HepG2 (cell line): ENCODE measurements at regions not wholly inside any gene's neighbourhood (a gene's known extent, or its start where the extent isn't known, plus 50 kb on each side); places are given as distances from the start of the nearest gene placed in this dataset.

Experiments
- ATAC-seq: fragments of 200-7000 bp; cut with Tn5 transposase; 3 replicates; pipeline ENCODE4 v1.9.1; 2020; ENCODE audit warnings: mild to moderate bottlenecking, moderate library complexity
- BruUV-seq: library from RNA; stranded (reverse); fragments of 400-500 nt; replicated peaks from 2 replicates; lab custom pipeline; 2021; lab: Mats Ljungman, UMichigan
- CTCF ChIA-PET: fragments of 300-600 bp; formaldehyde crosslinking; extraction: SDS; loops from one replicate; lab custom pipeline; 2021; ENCODE audit warnings: low total read pairs, inconsistent platforms, low intra/inter-chr PET ratio; lab: Yijun Ruan, JAX
- POLR2A ChIA-PET: fragments of 350-600 bp; sonication (Branson Sonifier 250); formaldehyde crosslinking; loops from one replicate; lab custom pipeline; 2020; ENCODE audit warnings: antibody characterized with exemption, inconsistent platforms; lab: Yijun Ruan, JAX
- DNase-seq: peaks from one replicate; pipeline ENCODE4 v3.0.0-alpha.2; 2015; ENCODE audit warnings: low spot score
- FAIRE-seq: peaks from 3 replicates; lab custom pipeline; 2011; peaks lifted over from hg19 to GRCh38; lab: Jason Lieb, UNC
- H2AFZ ChIP-seq: one replicate; pipeline ENCODE4 v1.6.1; 2011; ENCODE audit warnings: low read length, inconsistent platforms
- H3K27ac ChIP-seq: fragments of 300-600 bp; 3 replicates; pipeline ENCODE4 v1.8.0; 2011; ENCODE audit warnings: mixed run types, mild to moderate bottlenecking, mixed read lengths, low read length, inconsistent platforms; ENCODE audit not compliant: insufficient read depth; ENCODE audit errors: extremely low read length
- H3K27me3 ChIP-seq, 2 experiments: fragments of 200-600 bp in 1 of 2; 2 replicates in 1 of 2; 3 replicates in 1 of 2; pipeline versions ENCODE4 v1.6.0 to v1.8.0; 2011; ENCODE audit warnings: low read length in 2 of 2, mild to moderate bottlenecking in 2 of 2, moderate library complexity in 2 of 2, inconsistent platforms in 1 of 2; ENCODE audit not compliant: insufficient read depth in 2 of 2, control insufficient read depth in 1 of 2
- H3K36me3 ChIP-seq, 2 experiments: fragments of 200-600 bp in 1 of 2; replicated peaks in 1 of 2; 2 replicates in 1 of 2; 3 replicates in 1 of 2; pipeline versions ENCODE4 v1.5.1 to v1.8.0; 2011; ENCODE audit warnings: low read length in 2 of 2, inconsistent platforms in 1 of 2; ENCODE audit not compliant: insufficient read depth in 2 of 2, control insufficient read depth in 1 of 2
- H3K4me1 ChIP-seq: 2 replicates; pipeline ENCODE4 v1.5.1; 2012; ENCODE audit warnings: low read length, inconsistent platforms; ENCODE audit not compliant: insufficient read depth
- H3K4me2 ChIP-seq: 2 replicates; pipeline ENCODE4 v1.6.0; 2011; ENCODE audit warnings: low read depth, low read length, inconsistent platforms
- H3K4me3 ChIP-seq, 3 experiments: fragments of 200-600 bp in 1 of 3; sonication (generic), shearing (Covaris generic) in 1 of 3; replicated peaks in 1 of 3; 2 replicates each; pipeline ENCODE4 v1.5.1; 2011 to 2016; ENCODE audit warnings: low read length in 3 of 3, inconsistent platforms in 2 of 3, low read depth in 2 of 3, mild to moderate bottlenecking in 2 of 3, control low read depth in 1 of 3, mixed read lengths in 1 of 3; ENCODE audit not compliant: insufficient read depth in 1 of 3
- H3K79me2 ChIP-seq: one replicate; pipeline ENCODE4 v1.6.1; 2011; ENCODE audit warnings: low read length, inconsistent platforms; ENCODE audit not compliant: insufficient read depth
- H3K9ac ChIP-seq: 2 replicates; pipeline ENCODE4 v1.6.0; 2011; ENCODE audit warnings: mild to moderate bottlenecking, low read depth, low read length, inconsistent platforms; ENCODE audit not compliant: insufficient read depth
- H3K9me3 ChIP-seq: 2 replicates; pipeline ENCODE4 v1.5.1; 2012; ENCODE audit warnings: mild to moderate bottlenecking, low read length
- H4K20me1 ChIP-seq: 2 replicates; pipeline ENCODE4 v1.6.0; 2011; ENCODE audit warnings: inconsistent platforms, mild to moderate bottlenecking, low read length, moderate library complexity; ENCODE audit not compliant: insufficient read depth
- SOX5 ChIP-seq: IDR thresholded peaks from 2 replicates; pipeline ENCODE4 v1.6.1; 2016; ENCODE audit warnings: borderline replicate concordance
- UBTF ChIP-seq: sonication (generic); formaldehyde crosslinking; IDR thresholded peaks from 2 replicates; pipeline ENCODE4 v1.4.0; 2020; ENCODE audit warnings: mild to moderate bottlenecking, missing genetic modification reagents
- ZFAT ChIP-seq: sonication (generic); formaldehyde crosslinking; conservative IDR thresholded peaks from 2 replicates; pipeline ENCODE4 v1.8.1; 2023; ENCODE audit warnings: missing genetic modification reagents, inconsistent platforms
- ZNF207 ChIP-seq: fragments of 450-650 bp; IDR thresholded peaks from 2 replicates; pipeline ENCODE4 v1.6.1; 2016; ENCODE audit warnings: antibody characterized with exemption, borderline replicate concordance
- ZNF343 ChIP-seq: sonication (generic); formaldehyde crosslinking; IDR thresholded peaks from 2 replicates; pipeline ENCODE4 v1.4.0; 2020; ENCODE audit warnings: mild to moderate bottlenecking, missing genetic modification reagents
- ZNF367 ChIP-seq: sonication (generic); formaldehyde crosslinking; IDR thresholded peaks from 2 replicates; pipeline ENCODE4 v1.4.0; 2020; ENCODE audit warnings: missing genetic modification reagents, borderline replicate concordance
- WGBS: methylation state at CpG from one replicate; pipeline ENCODE4 v1.1.6; 2017; ENCODE audit warnings: low lambda C conversion rate; 5-methylcytosine and 5-hydroxymethylcytosine counted together
- in situ Hi-C: cut with HindIII; loops from 2 replicates; pipeline ENCODE4 v1.10.0; 2017; ENCODE audit warnings: low pct_unique_long_range_greater_than_20kb; ENCODE audit not compliant: extremely low pct_ligation_motif_present
- intact Hi-C: fragments of 100-400 bp; cut with micrococcal nuclease; formaldehyde crosslinking; loops from one replicate; pipeline ENCODE4 v1.10.0; 2022; ENCODE audit not compliant: unreplicated experiment
- TF ChIP-seq, protein P1 (sequence below): sonication (generic); formaldehyde crosslinking; IDR thresholded peaks from 2 replicates; pipeline ENCODE4 v1.4.0; 2020; ENCODE audit warnings: mild to moderate bottlenecking, low read depth, missing genetic modification reagents
- TF ChIP-seq, protein P2 (sequence below): sonication (generic); formaldehyde crosslinking; IDR thresholded peaks from 2 replicates; pipeline ENCODE4 v1.5.1; 2020; ENCODE audit warnings: mild to moderate bottlenecking, missing genetic modification reagents, borderline replicate concordance
- TF ChIP-seq, protein P3 (sequence below): sonication (generic); formaldehyde crosslinking; IDR thresholded peaks from 2 replicates; pipeline ENCODE4 v1.5.0; 2020; ENCODE audit warnings: mild to moderate bottlenecking, missing genetic modification reagents
- TF ChIP-seq, protein P4 (sequence below): IDR thresholded peaks from 2 replicates; pipeline ENCODE4 v1.6.1; 2016; ENCODE audit warnings: missing biosample characterization, missing genetic modification reagents, low read depth

- DNase-seq: no peak
- intact Hi-C loops: no loop called here
- Histone ChIP-seq H3K4me3 (no peak overlapping the region), H2AFZ (no peak overlapping the region), H3K27ac (no peak overlapping the region), H3K9me3 (no peaks in the 10 kb centered on the region), H3K4me2 (no peak overlapping the region), H3K36me3 (no peaks in the 10 kb centered on the region), H3K9ac (no peak overlapping the region), H3K4me1 (no peaks in the 10 kb centered on the region), H3K79me2 (no peaks in the 10 kb centered on the region), H3K27me3 (no peaks in the 10 kb centered on the region), H4K20me1 (no peaks in the 10 kb centered on the region)
- no peak for ATAC-seq
- ChIA-PET CTCF (no interaction called here), POLR2A (no interaction called here)
- no peak for FAIRE-seq
- no TSS peak for BruUV-seq
- WGBS: 0% methylated on average over 1 of the region's 1 CpG
- in situ Hi-C loops: no loop called here
- TF ChIP-seq ZFAT (no peak), ZNF207 (no peak), UBTF (no peak), SOX5 (no peak), ZNF343 (CRISPR knock-in tag) (no peak), ZNF367 (CRISPR knock-in tag) (no peak)
- TF ChIP-seq, protein P1, sequence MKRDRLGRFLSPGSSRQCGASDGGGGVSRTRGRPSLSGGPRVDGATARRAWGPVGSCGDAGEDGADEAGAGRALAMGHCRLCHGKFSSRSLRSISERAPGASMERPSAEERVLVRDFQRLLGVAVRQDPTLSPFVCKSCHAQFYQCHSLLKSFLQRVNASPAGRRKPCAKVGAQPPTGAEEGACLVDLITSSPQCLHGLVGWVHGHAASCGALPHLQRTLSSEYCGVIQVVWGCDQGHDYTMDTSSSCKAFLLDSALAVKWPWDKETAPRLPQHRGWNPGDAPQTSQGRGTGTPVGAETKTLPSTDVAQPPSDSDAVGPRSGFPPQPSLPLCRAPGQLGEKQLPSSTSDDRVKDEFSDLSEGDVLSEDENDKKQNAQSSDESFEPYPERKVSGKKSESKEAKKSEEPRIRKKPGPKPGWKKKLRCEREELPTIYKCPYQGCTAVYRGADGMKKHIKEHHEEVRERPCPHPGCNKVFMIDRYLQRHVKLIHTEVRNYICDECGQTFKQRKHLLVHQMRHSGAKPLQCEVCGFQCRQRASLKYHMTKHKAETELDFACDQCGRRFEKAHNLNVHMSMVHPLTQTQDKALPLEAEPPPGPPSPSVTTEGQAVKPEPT (CRISPR knock-in tag): no peak
- TF ChIP-seq, protein P2, sequence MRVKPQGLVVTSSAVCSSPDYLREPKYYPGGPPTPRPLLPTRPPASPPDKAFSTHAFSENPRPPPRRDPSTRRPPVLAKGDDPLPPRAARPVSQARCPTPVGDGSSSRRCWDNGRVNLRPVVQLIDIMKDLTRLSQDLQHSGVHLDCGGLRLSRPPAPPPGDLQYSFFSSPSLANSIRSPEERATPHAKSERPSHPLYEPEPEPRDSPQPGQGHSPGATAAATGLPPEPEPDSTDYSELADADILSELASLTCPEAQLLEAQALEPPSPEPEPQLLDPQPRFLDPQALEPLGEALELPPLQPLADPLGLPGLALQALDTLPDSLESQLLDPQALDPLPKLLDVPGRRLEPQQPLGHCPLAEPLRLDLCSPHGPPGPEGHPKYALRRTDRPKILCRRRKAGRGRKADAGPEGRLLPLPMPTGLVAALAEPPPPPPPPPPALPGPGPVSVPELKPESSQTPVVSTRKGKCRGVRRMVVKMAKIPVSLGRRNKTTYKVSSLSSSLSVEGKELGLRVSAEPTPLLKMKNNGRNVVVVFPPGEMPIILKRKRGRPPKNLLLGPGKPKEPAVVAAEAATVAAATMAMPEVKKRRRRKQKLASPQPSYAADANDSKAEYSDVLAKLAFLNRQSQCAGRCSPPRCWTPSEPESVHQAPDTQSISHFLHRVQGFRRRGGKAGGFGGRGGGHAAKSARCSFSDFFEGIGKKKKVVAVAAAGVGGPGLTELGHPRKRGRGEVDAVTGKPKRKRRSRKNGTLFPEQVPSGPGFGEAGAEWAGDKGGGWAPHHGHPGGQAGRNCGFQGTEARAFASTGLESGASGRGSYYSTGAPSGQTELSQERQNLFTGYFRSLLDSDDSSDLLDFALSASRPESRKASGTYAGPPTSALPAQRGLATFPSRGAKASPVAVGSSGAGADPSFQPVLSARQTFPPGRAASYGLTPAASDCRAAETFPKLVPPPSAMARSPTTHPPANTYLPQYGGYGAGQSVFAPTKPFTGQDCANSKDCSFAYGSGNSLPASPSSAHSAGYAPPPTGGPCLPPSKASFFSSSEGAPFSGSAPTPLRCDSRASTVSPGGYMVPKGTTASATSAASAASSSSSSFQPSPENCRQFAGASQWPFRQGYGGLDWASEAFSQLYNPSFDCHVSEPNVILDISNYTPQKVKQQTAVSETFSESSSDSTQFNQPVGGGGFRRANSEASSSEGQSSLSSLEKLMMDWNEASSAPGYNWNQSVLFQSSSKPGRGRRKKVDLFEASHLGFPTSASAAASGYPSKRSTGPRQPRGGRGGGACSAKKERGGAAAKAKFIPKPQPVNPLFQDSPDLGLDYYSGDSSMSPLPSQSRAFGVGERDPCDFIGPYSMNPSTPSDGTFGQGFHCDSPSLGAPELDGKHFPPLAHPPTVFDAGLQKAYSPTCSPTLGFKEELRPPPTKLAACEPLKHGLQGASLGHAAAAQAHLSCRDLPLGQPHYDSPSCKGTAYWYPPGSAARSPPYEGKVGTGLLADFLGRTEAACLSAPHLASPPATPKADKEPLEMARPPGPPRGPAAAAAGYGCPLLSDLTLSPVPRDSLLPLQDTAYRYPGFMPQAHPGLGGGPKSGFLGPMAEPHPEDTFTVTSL (CRISPR knock-in tag): no peak
- TF ChIP-seq, protein P3, sequence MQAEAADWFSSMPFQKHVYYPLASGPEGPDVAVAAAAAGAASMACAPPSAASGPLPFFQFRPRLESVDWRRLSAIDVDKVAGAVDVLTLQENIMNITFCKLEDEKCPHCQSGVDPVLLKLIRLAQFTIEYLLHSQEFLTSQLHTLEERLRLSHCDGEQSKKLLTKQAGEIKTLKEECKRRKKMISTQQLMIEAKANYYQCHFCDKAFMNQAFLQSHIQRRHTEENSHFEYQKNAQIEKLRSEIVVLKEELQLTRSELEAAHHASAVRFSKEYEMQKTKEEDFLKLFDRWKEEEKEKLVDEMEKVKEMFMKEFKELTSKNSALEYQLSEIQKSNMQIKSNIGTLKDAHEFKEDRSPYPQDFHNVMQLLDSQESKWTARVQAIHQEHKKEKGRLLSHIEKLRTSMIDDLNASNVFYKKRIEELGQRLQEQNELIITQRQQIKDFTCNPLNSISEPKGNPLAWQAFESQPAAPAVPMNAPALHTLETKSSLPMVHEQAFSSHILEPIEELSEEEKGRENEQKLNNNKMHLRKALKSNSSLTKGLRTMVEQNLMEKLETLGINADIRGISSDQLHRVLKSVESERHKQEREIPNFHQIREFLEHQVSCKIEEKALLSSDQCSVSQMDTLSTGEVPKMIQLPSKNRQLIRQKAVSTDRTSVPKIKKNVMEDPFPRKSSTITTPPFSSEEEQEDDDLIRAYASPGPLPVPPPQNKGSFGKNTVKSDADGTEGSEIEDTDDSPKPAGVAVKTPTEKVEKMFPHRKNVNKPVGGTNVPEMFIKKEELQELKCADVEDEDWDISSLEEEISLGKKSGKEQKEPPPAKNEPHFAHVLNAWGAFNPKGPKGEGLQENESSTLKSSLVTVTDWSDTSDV (CRISPR knock-in tag): no peak
- TF ChIP-seq, protein P4, sequence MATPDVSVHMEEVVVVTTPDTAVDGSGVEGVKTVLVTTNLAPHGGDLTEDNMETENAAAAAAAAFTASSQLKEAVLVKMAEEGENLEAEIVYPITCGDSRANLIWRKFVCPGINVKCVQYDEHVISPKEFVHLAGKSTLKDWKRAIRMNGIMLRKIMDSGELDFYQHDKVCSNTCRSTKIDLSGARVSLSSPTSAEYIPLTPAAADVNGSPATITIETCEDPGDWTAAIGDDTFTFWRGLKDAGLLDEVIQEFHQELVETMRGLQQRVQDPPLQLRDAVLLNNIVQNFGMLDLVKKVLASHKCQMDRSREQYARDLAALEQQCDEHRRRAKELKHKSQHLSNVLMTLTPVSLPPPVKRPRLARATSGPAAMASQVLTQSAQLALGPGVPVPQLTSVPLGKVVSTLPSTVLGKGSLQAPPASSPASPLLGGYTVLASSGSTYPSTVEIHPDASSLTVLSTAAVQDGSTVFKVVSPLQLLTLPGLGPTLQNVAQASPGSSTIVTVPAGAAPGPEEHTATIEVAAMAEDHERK (CRISPR knock-in tag): no peak
These were observed 61.9 kb upstream of the CD96 start for GRCh38 chr3:111480091-111480490.
